Epithelial cell of proximal tubule (primary cell): ENCODE measurements at regions not wholly inside any gene's neighbourhood (a gene's known extent, or its start where the extent isn't known, plus 50 kb on each side); places are given as distances from the start of the nearest gene placed in this dataset.

Source experiments
- DNase-seq: peaks from one replicate; pipeline ENCODE4 v3.0.0-alpha.2; 2011; ENCODE audit warnings: low read depth
- H3K4me3 ChIP-seq: 2 replicates; pipeline ENCODE4 v1.5.1; 2011; ENCODE audit warnings: low read depth, mild to moderate bottlenecking, low read length
- CTCF ChIP-seq: conservative IDR thresholded peaks from 2 replicates; pipeline ENCODE4 v1.5.1; 2012; ENCODE audit warnings: low read depth, mild to moderate bottlenecking, low read length

DNA sequence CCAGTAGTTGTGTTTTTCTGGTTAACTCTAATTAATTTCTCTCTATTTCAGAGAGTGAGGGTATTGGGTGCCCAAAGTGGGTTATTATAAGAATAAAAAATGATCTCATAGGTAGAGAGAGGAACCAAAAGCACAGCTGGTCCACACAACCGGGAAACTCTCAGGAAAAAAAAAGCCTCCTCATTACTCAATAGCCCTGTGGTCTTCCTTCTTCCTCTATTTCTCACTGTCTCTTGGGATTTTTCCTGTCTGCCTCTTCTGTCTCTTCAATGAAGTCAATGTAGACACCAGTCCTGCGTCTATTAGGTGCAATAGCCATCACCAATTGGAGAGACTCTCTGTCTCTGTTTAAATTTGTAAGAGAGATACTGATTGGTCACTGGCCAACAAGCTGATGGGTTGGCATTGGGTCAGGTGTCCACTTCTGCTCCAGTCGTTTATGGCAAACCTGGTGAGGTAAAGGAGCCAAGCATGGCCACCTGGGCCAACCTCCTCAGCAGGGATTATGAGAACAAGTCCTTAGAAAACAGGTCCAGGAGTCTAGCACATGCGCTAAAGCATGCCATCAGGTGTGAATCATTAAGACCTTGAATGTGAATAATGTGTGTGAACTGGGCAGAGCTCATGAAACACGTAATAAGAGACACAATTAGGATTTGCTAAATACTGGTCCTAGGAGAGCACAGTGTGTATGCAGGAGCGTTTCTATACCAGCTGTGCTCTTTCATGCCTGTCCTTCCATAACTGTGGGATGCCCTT is 443.0 kb upstream of the RUNX1 start:
- DNase-seq: no peak
- H3K4me3 ChIP-seq: no peak overlapping the region
- no peak for TF ChIP-seq CTCF

DNA sequence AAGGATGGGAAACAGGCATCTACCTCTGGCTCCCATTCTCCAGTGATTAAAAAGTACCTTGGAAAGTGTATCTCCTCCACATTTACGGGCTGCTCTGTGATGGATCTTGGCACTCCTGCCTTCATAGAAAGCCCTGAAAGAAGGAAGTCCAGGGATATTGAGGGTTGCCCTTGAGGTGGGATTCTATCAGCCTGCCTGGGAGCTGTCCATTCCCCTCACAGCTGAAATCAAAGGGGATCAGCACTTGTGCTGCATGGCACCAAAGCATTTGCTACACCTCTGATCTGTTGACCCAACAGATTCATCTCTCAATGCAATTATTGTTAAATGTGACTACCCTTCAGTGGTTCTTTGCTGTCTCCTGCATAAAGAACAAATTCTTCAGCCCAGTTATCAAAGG is 442.0 kb upstream of the RUNX1 start:
- no peak overlapping the region for H3K4me3 ChIP-seq
- TF ChIP-seq CTCF: no peak
- DNase-seq: no peak

- DNase-seq: no peak
- no peak overlapping the region for H3K4me3 ChIP-seq
- no peak for TF ChIP-seq CTCF
These were observed 440.4 kb upstream of the RUNX1 start for GRCh38 chr21:35489389-35489980.

DNA sequence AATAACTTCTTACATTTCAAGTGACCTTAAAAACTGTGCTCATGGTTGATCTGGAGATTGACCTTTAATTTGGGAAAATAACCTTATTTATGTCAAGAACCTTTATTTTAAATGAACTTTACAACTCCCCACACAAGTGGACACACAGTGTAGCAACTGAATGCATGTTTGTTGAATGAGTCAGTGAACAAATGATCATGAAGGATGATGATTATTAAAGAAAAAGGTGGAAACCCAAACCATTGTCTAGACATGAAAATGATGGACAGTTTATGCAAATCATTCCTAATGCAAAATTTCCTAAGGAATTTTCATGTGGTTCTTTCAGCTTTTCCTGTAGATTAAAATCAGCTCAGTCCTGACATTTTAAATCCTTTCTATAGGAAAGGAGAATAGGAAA is 439.8 kb upstream of the RUNX1 start:
- DNase-seq: no peak
- H3K4me3 ChIP-seq: no peak overlapping the region
- no peak for TF ChIP-seq CTCF

DNA sequence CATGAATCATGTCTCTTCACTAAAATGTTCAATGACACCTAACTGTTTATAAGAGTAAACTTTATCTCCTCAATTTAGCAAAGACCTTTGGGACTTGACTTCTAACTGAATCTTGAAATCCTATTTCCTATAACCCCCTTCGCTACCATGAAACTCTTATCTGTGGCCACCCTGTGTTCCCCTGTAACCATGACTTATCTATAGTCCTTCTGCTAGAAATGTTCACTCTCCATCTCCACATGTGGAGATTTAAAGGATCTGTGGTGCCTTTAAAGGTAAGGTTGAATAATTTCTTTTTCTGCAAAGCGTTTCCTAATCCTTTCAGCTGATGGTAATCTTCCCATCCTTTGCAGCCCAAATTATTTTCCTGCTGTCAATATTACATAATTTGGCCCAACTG is 436.3 kb upstream of the RUNX1 start:
- no peak for DNase-seq
- no peak for TF ChIP-seq CTCF
- no peak overlapping the region for H3K4me3 ChIP-seq

GRCh38 chr21:35484851-35485250 is 435.7 kb upstream of the RUNX1 start:
- DNase-seq: no peak
- no peak for TF ChIP-seq CTCF
- H3K4me3 ChIP-seq: no peak overlapping the region

GRCh38 chr21:35484032-35484431 is 434.9 kb upstream of the RUNX1 start:
- no peak for TF ChIP-seq CTCF
- no peak overlapping the region for H3K4me3 ChIP-seq
- DNase-seq: no peak
